H9 (cell line): ENCODE measurements at regions not wholly inside any gene's neighbourhood (a gene's known extent, or its start where the extent isn't known, plus 50 kb on each side); places are given as distances from the start of the nearest gene placed in this dataset.

Experiments used
- DNase-seq: peaks from one replicate; pipeline ENCODE4 v3.0.0-alpha.2; 2017
- H2AFZ ChIP-seq: one replicate; pipeline ENCODE4 v1.6.1; 2013; ENCODE audit warnings: mild to moderate bottlenecking, low read length, control low read depth, moderate library complexity
- H2AK5ac ChIP-seq: 2 replicates; pipeline ENCODE4 v1.6.1; 2013; ENCODE audit warnings: low read length, control low read depth, mixed read lengths; ENCODE audit not compliant: insufficient read length
- H2BK120ac ChIP-seq: one replicate; pipeline ENCODE4 v1.6.1; 2013; ENCODE audit warnings: low read depth, mild to moderate bottlenecking, low read length, control low read depth, inconsistent platforms; ENCODE audit not compliant: poor library complexity, severe bottlenecking
- H2BK12ac ChIP-seq: 2 replicates; pipeline ENCODE4 v1.6.1; 2013; ENCODE audit warnings: low read length, control low read depth, mixed read lengths, low read depth; ENCODE audit not compliant: insufficient read length
- H2BK15ac ChIP-seq: 2 replicates; pipeline ENCODE4 v1.6.1; 2013; ENCODE audit warnings: low read depth, low read length, control low read depth
- H2BK20ac ChIP-seq: one replicate; pipeline ENCODE4 v1.6.1; 2013; ENCODE audit warnings: low read depth, mild to moderate bottlenecking, low read length, control low read depth, inconsistent platforms; ENCODE audit not compliant: poor library complexity, severe bottlenecking
- H2BK5ac ChIP-seq: 2 replicates; pipeline ENCODE4 v1.6.1; 2013; ENCODE audit warnings: low read length, control low read depth, mixed read lengths; ENCODE audit not compliant: insufficient read length
- H3K14ac ChIP-seq: 2 replicates; pipeline ENCODE4 v1.6.1; 2013; ENCODE audit warnings: low read length, control low read depth; ENCODE audit not compliant: insufficient read depth
- H3K18ac ChIP-seq: 2 replicates; pipeline ENCODE4 v1.6.1; 2013; ENCODE audit warnings: low read depth, mild to moderate bottlenecking, mixed read lengths, low read length, control low read depth; ENCODE audit not compliant: insufficient read length
- H3K23ac ChIP-seq: 2 replicates; pipeline ENCODE4 v1.6.1; 2013; ENCODE audit warnings: low read length, control low read depth, mixed read lengths, low read depth; ENCODE audit not compliant: insufficient read length
- H3K23me2 ChIP-seq: 2 replicates; pipeline ENCODE4 v1.6.1; 2013; ENCODE audit warnings: low read depth, mild to moderate bottlenecking, mixed read lengths, low read length, control low read depth; ENCODE audit not compliant: insufficient read length, poor library complexity, severe bottlenecking
- H3K27ac ChIP-seq: 2 replicates; pipeline ENCODE4 v1.5.1; 2013; ENCODE audit warnings: low read length, control low read depth, mixed read lengths, low read depth; ENCODE audit not compliant: insufficient read length
- H3K27me3 ChIP-seq: 2 replicates; pipeline ENCODE4 v1.6.1; 2013; ENCODE audit warnings: low read length, control low read depth, inconsistent platforms; ENCODE audit not compliant: insufficient read depth
- H3K4ac ChIP-seq: 2 replicates; pipeline ENCODE4 v1.6.1; 2013; ENCODE audit warnings: low read depth, mild to moderate bottlenecking, control low read depth, inconsistent platforms, low read length, moderate library complexity
- H3K4me1 ChIP-seq: 2 replicates; pipeline ENCODE4 v1.6.1; 2013; ENCODE audit warnings: low read length, control low read depth, inconsistent platforms; ENCODE audit not compliant: insufficient read depth
- H3K4me2 ChIP-seq: 2 replicates; pipeline ENCODE4 v1.6.1; 2013; ENCODE audit warnings: low read length, control low read depth, mixed read lengths; ENCODE audit not compliant: insufficient read length, insufficient read depth
- H3K56ac ChIP-seq: 2 replicates; pipeline ENCODE4 v1.6.1; 2013; ENCODE audit warnings: low read depth, mild to moderate bottlenecking, mixed read lengths, low read length, control low read depth; ENCODE audit not compliant: insufficient read length
- H3K79me1 ChIP-seq: 2 replicates; pipeline ENCODE4 v1.6.1; 2013; ENCODE audit warnings: low read depth, mild to moderate bottlenecking, moderate library complexity, low read length, control low read depth, inconsistent platforms; ENCODE audit not compliant: insufficient read depth, poor library complexity, severe bottlenecking
- H3K79me2 ChIP-seq: 2 replicates; pipeline ENCODE4 v1.6.1; 2013; ENCODE audit warnings: low read length, control low read depth, inconsistent platforms; ENCODE audit not compliant: insufficient read depth
- H3K9ac ChIP-seq: 2 replicates; pipeline ENCODE4 v1.6.1; 2013; ENCODE audit warnings: low read length, control low read depth, mixed read lengths; ENCODE audit not compliant: insufficient read length; ENCODE audit errors: extremely low read depth
- H3K9me3 ChIP-seq: one replicate; pipeline ENCODE4 v1.6.1; 2013; ENCODE audit warnings: low read depth, low read length, inconsistent platforms; ENCODE audit not compliant: control insufficient read depth
- H3T11ph ChIP-seq: one replicate; pipeline ENCODE4 v1.6.1; 2013; ENCODE audit warnings: mild to moderate bottlenecking, low read length, control low read depth, inconsistent platforms
- H4K20me1 ChIP-seq: one replicate; pipeline ENCODE4 v1.6.1; 2013; ENCODE audit not compliant: control insufficient read depth, insufficient read length, insufficient read depth
- H4K5ac ChIP-seq: 2 replicates; pipeline ENCODE4 v1.6.1; 2013; ENCODE audit warnings: low read depth, mild to moderate bottlenecking, mixed read lengths, low read length, control low read depth; ENCODE audit not compliant: insufficient read length
- H4K8ac ChIP-seq: replicated peaks from 2 replicates; pipeline ENCODE4 v1.6.1; 2013; ENCODE audit warnings: low read length, control low read depth, mixed read lengths, low read depth; ENCODE audit not compliant: insufficient read length
- H4K91ac ChIP-seq: 2 replicates; pipeline ENCODE4 v1.6.1; 2013; ENCODE audit warnings: low read depth, mild to moderate bottlenecking, moderate library complexity, mixed read lengths, low read length, control low read depth; ENCODE audit not compliant: insufficient read length
- H3K27ac Mint-ChIP-seq, 3 experiments: 2 replicates in 2 of 3; 3 replicates in 1 of 3; pipeline ENCODE4 v1.8.0; 2020 to 2021; ENCODE audit warnings: mixed read lengths in 3 of 3, mild to moderate bottlenecking in 1 of 3, moderate library complexity in 1 of 3
- H3K27me3 Mint-ChIP-seq: 2 replicates; pipeline ENCODE4 v1.8.0; 2021; ENCODE audit warnings: low read depth, mild to moderate bottlenecking, moderate library complexity, mixed read lengths
- H3K36me3 Mint-ChIP-seq, 3 experiments: 2 replicates in 2 of 3; 3 replicates in 1 of 3; pipeline ENCODE4 v1.8.0; 2020 to 2021; ENCODE audit warnings: low read depth in 3 of 3, mixed read lengths in 3 of 3; ENCODE audit not compliant: insufficient read depth in 1 of 3
- H3K4me1 Mint-ChIP-seq, 2 experiments: 2 replicates each; pipeline ENCODE4 v1.8.0; 2020; ENCODE audit warnings: mixed read lengths in 2 of 2
- H3K4me3 Mint-ChIP-seq, 2 experiments: 2 replicates in 1 of 2; 3 replicates in 1 of 2; pipeline ENCODE4 v1.8.0; 2020 to 2021; ENCODE audit warnings: mild to moderate bottlenecking in 2 of 2, mixed read lengths in 2 of 2, moderate library complexity in 1 of 2
- H3K9me3 Mint-ChIP-seq, 2 experiments: 2 replicates in 1 of 2; 3 replicates in 1 of 2; pipeline ENCODE4 v1.8.0; 2020; ENCODE audit warnings: mild to moderate bottlenecking in 2 of 2, mixed read lengths in 2 of 2, moderate library complexity in 1 of 2
- WGBS: extraction: QIAGEN DNeasy Blood & Tissue Kit; methylation state at CpG from one replicate; pipeline ENCODE4 v1.1.7; 2013; ENCODE audit warnings: missing lambda C conversion rate, low lambda C conversion rate, mixed read lengths; ENCODE audit not compliant: insufficient read length; ENCODE audit errors: extremely low coverage; 5-methylcytosine and 5-hydroxymethylcytosine counted together
- TF ChIP-seq, protein P1 (sequence below): fragments of 200-600 bp; sonication (generic); conservative IDR thresholded peaks from 3 replicates; pipeline ENCODE4 v1.8.0; 2021; ENCODE audit warnings: antibody characterized with exemption, mild to moderate bottlenecking

DNA sequence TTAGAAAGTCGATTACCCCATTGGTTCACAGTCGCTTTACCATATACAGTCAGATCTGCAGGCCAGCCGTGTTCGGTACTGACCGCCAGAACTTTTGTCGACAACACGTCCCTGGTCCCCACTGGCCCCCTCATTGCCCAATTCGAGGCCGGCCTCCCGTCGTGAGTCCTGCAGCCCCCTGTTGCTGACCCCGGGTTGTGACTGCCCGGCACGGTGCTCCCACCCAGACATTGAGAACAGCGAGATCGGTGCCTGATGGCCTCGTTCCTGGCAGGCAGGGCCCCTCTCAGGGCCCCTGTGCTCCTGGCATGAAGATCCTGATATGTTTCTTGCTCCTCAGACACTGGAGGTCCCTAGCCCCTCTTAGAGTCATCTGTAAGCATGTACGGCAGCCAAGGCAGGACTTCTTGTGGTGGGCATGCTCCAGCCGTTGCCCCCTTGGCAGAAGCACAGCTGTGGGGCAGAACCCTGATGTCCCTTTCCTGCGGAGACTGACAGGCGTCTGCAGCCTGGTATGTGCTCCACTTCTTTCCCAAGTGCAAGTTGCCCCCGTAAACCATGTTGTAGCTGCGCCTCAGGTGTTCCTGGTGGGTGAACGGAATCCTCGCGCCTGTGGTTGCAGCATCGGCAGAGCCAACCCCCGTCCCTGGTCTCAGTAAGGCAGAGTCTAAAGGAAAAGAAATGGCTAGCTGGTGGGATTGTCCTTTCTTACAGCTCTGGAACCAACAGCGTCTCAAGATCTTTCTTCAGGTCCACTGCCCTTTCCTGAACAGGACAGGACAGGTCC, 123.2 kb upstream of the SPACA7 start:
- Histone ChIP-seq H2BK20ac (no peak overlapping the region), H3K79me2 (no peaks in the 10 kb centered on the region), H3K27ac (no peak overlapping the region), H3K4ac (no peak overlapping the region), H3K9ac (no peak overlapping the region), H4K20me1 (no peaks in the 10 kb centered on the region), H2BK12ac (no peak overlapping the region), H2BK120ac (no peak overlapping the region), H2BK5ac (no peak overlapping the region), H4K5ac (no peak overlapping the region), H2BK15ac (no peak overlapping the region), H3K23ac (no peak overlapping the region), H3K79me1 (no peaks in the 10 kb centered on the region), H3K27me3 (no peaks in the 10 kb centered on the region; the same call in 1 of the 2 replicates), H2AFZ (no peak overlapping the region), H4K91ac (no peak overlapping the region), H3K18ac (no peak overlapping the region), H3K23me2 (no peaks in the 10 kb centered on the region), H3K4me1 (no peaks in the 10 kb centered on the region), H3K56ac (no peak overlapping the region), H3K14ac (no peak overlapping the region), H3K4me2 (no peak overlapping the region), H2AK5ac (no peak overlapping the region), H4K8ac (no peak overlapping the region), H3T11ph (no peak overlapping the region), H3K9me3 (no peaks in the 10 kb centered on the region)
- H3K27me3 Mint-ChIP-seq: peaks cover 41% of the 10 kb centered on the region
- H3K4me1 Mint-ChIP-seq: peaks cover 5 to 15% of the 10 kb centered on the region in 2 experiments
- no peaks in the 10 kb centered on the region for H3K36me3 Mint-ChIP-seq
- H3K4me3 Mint-ChIP-seq: no peak overlapping the region
- no peak overlapping the region for H3K27ac Mint-ChIP-seq
- no CpG with 5 or more reads among the region's 29 CpGs for WGBS
- no peak for DNase-seq
- TF ChIP-seq, protein P1, sequence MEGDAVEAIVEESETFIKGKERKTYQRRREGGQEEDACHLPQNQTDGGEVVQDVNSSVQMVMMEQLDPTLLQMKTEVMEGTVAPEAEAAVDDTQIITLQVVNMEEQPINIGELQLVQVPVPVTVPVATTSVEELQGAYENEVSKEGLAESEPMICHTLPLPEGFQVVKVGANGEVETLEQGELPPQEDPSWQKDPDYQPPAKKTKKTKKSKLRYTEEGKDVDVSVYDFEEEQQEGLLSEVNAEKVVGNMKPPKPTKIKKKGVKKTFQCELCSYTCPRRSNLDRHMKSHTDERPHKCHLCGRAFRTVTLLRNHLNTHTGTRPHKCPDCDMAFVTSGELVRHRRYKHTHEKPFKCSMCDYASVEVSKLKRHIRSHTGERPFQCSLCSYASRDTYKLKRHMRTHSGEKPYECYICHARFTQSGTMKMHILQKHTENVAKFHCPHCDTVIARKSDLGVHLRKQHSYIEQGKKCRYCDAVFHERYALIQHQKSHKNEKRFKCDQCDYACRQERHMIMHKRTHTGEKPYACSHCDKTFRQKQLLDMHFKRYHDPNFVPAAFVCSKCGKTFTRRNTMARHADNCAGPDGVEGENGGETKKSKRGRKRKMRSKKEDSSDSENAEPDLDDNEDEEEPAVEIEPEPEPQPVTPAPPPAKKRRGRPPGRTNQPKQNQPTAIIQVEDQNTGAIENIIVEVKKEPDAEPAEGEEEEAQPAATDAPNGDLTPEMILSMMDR: no peak
- H3K9me3 Mint-ChIP-seq: no peaks in the 10 kb centered on the region
